Peyer's patch (tissue), 4 donors: ENCODE measurements at regions not wholly inside any gene's neighbourhood (a gene's known extent, or its start where the extent isn't known, plus 50 kb on each side); places are given as distances from the start of the nearest gene placed in this dataset.
"Not testable (repeated sequence)": the region's sequence is repeated elsewhere in the genome, so short reads cannot be mapped to it uniquely, and the experiment has no call there.

Experiments used
- DNase-seq, 3 donors: peaks; one replicate each; pipeline ENCODE4 v3.0.0-alpha.2; 2017 to 2019
- H3K27ac ChIP-seq, 4 donors: fragments of 200-600 bp; sonication (generic); one replicate each; pipeline ENCODE4 v1.5.1; 2016 to 2019
- H3K27me3 ChIP-seq, 2 donors: fragments of 200-600 bp; sonication (generic); one replicate each; pipeline ENCODE4 v1.5.1; 2019
- H3K36me3 ChIP-seq, 3 donors: fragments of 200-600 bp; sonication (generic); one replicate each; pipeline ENCODE4 v1.5.1; 2016 to 2019
- H3K4me1 ChIP-seq, 4 donors: fragments of 200-600 bp; sonication (generic); one replicate each; pipeline ENCODE4 v1.5.1; 2016 to 2019
- H3K4me3 ChIP-seq, 4 donors: fragments of 200-600 bp; sonication (generic); 1 replicate in 3 of 4; 2 replicates in 1 of 4; pipeline ENCODE4 v1.5.1; 2016 to 2019; ENCODE audit warnings: mild to moderate bottlenecking in 1 of 4
- H3K9me3 ChIP-seq, 4 donors: fragments of 200-600 bp; sonication (generic); one replicate each; pipeline ENCODE4 v1.5.1; 2016 to 2019; ENCODE audit warnings: mild to moderate bottlenecking in 1 of 4
- POLR2A ChIP-seq, 2 donors: fragments of 450-650 bp; IDR thresholded peaks; one replicate each; pipeline ENCODE4 v1.5.1; 2017; ENCODE audit warnings: antibody characterized with exemption in 2 of 2, mild to moderate bottlenecking in 2 of 2, moderate library complexity in 2 of 2
- TF ChIP-seq, protein P1 (sequence below), 6 experiments: fragments of 450-650 bp in 4 of 6; fragments of 200-600 bp in 2 of 6; sonication (generic) in 1 of 6; IDR thresholded peaks; one replicate each; pipeline ENCODE4 v1.5.1; 2017 to 2019; ENCODE audit warnings: antibody characterized with exemption in 6 of 6, mild to moderate bottlenecking in 3 of 6, moderate library complexity in 1 of 6

DNA sequence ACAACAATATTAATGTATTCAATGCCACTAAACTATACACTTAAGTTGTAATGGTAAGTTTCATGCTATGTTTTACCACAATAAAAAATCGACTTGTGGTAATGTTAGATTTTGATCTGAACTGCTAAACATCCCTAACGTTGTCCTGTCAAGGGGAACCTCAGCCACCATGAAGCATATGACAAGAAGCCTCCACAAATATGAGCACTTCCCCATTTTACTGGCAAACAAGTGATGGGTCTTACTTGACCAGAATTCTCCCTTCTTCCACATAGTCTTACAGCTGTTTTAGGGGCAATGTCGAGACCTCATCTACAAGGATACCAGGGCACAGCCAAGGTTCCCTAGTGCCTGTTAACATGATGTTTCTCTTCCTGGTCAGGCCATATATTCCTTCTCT, 124.2 kb upstream of the ABI3BP start:
- no peaks in the 10 kb centered on the region for H3K4me1 ChIP-seq

DNA sequence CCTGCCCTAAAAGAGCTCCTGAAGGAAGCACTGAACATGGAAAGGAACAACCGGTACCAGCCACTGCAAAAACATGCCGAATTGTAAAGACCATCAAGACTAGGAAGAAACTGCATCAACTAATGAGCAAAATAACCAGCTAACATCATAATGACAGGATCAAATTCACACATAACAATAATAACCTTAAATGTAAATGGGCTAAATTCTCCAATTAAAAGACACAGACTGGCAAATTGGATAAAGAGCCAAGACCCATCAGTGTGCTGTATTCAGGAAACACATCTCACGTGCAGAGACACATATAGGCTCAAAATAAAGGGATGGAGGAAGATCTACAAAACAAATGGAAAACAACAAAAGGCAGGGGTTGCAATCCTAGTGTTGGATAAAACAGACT, 117.1 kb upstream of the ABI3BP start:
- not testable (repeated sequence) for H3K27ac ChIP-seq, H3K9me3 ChIP-seq, H3K4me3 ChIP-seq, H3K4me1 ChIP-seq, H3K36me3 ChIP-seq, DNase-seq, H3K27me3 ChIP-seq

More for the DNA sequence above, 124.2 kb upstream of the ABI3BP start:
- DNase-seq: no peak
- no peak for TF ChIP-seq POLR2A (IDR thresholded peaks at IDR 0.05)
- TF ChIP-seq, protein P1, sequence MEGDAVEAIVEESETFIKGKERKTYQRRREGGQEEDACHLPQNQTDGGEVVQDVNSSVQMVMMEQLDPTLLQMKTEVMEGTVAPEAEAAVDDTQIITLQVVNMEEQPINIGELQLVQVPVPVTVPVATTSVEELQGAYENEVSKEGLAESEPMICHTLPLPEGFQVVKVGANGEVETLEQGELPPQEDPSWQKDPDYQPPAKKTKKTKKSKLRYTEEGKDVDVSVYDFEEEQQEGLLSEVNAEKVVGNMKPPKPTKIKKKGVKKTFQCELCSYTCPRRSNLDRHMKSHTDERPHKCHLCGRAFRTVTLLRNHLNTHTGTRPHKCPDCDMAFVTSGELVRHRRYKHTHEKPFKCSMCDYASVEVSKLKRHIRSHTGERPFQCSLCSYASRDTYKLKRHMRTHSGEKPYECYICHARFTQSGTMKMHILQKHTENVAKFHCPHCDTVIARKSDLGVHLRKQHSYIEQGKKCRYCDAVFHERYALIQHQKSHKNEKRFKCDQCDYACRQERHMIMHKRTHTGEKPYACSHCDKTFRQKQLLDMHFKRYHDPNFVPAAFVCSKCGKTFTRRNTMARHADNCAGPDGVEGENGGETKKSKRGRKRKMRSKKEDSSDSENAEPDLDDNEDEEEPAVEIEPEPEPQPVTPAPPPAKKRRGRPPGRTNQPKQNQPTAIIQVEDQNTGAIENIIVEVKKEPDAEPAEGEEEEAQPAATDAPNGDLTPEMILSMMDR (IDR thresholded peaks at IDR 0.05): no peak
- Histone ChIP-seq H3K27ac (no peak overlapping the region), H3K4me3 (no peak overlapping the region), H3K9me3 (no peaks in the 10 kb centered on the region), H3K36me3 (no peaks in the 10 kb centered on the region), H3K27me3 (no peaks in the 10 kb centered on the region)

DNA sequence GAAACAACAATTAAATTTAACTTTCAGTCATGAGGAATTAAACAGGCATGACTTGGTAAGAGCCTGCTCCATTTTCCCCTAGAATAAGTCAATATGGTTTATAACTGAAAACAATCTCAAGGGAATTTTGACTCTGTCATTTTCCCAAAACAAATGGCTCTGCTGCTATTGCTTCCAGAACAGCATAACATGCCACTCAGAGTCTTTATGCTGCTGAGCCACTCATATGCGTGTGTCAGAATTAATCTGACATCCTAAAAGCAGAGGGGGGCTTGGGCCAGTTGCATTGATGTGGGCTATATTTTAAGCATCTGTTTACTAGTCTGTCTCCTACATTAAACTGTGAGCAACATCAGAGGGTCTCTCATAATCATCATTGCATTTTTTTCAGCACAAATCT, 111.1 kb upstream of the ABI3BP start:
- no peak for DNase-seq

DNA sequence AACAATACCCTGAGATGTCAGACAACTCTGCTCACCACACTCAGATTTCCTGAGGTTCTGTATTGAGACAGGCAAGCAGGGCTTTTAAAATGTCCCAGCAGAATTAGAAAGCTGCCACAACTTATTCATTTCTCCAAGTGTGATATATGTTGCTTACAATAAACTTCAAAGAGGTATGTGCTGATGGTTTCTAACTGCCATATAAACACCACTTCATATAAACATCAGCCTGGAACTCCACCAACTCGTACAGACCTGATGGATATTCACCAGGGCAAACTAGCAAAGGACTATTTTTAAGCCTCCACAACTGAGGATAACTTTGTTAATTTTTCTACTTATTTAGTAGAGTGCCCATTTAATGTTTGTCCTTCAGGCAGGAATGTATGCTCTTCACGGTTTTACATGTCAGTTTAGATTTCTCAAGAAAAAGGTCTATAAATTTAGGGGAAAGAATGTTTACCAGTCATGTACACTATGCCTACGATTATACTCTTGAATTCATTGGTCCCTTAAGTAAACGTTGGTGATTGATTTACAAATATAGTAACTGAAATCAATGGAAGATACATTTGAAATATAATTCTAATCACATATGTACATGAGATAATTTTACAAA, 109.6 kb upstream of the ABI3BP start:
- Histone ChIP-seq H3K27me3 (no peaks in the 10 kb centered on the region), H3K27ac (no peak overlapping the region), H3K4me3 (no peak overlapping the region), H3K4me1 (no peaks in the 10 kb centered on the region), H3K9me3 (no peaks in the 10 kb centered on the region), H3K36me3 (no peaks in the 10 kb centered on the region)
- TF ChIP-seq, protein P1 (IDR thresholded peaks at IDR 0.05): no peak
- no peak for TF ChIP-seq POLR2A (IDR thresholded peaks at IDR 0.05)
- no peak for DNase-seq

More for the DNA sequence above, 111.1 kb upstream of the ABI3BP start:
- H3K27me3 ChIP-seq: no peaks in the 10 kb centered on the region
- no peak overlapping the region for H3K4me3 ChIP-seq
- H3K27ac ChIP-seq: no peak overlapping the region
- no peaks in the 10 kb centered on the region for H3K9me3 ChIP-seq
- no peaks in the 10 kb centered on the region for H3K4me1 ChIP-seq
- TF ChIP-seq POLR2A (IDR thresholded peaks at IDR 0.05): no peak
- TF ChIP-seq, protein P1 (IDR thresholded peaks at IDR 0.05): no peak
- H3K36me3 ChIP-seq: no peaks in the 10 kb centered on the region

DNA sequence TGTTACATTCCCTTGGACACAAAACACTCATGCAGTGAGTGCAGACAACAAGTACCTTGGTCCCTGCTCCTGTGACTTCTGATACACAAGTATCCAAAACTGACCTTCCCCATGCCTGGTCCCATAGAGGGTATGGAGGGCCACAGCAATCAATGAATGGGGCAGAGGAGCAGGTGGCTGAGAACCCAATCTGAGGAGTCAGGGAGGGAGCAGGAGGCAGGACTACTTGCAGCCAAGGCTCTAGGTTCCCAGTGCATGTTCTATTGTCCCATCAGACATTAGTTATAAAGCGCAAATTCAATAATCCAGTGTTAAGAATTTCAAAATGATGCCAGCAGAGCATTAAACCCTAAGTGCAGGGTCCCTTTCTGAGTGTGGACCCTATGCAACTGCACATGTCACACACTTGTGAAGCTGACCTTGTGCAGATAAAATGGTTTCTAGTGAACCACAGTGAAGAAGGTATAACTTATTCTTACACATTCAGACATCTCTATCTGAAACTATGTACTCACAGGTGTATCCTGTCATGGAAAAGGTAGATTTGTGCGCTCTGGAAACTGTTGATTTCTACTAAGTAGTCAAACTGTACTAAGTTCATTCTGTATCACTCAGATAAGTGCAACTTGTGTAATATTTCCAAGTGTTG, 107.3 kb upstream of the ABI3BP start:
- TF ChIP-seq, protein P1 (IDR thresholded peaks at IDR 0.05): no peak
- DNase-seq: no peak
- no peaks in the 10 kb centered on the region for H3K27me3 ChIP-seq
- H3K9me3 ChIP-seq: no peaks in the 10 kb centered on the region
- H3K27ac ChIP-seq: no peak overlapping the region
- H3K4me1 ChIP-seq: no peaks in the 10 kb centered on the region
- H3K4me3 ChIP-seq: no peak overlapping the region
- no peaks in the 10 kb centered on the region for H3K36me3 ChIP-seq

DNA sequence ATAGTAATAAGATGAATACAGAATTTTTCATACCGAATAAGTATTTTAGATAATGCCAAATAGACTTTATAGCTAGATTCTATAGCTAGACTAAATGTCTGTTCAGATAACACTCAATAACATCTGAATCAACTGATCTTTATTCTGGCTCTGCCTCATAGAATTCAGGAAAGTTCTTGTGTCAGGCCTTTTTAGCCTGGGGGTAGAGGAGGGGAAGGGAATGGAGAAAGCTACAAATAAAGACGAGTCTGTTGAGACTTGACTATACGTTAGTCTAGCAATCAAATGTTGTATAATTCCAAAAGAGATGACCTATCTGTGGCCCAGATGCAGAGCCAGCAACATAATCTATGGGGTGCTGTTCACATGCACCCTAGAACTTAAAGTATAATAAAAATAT, 106.6 kb upstream of the ABI3BP start:
- H3K9me3 ChIP-seq: no peaks in the 10 kb centered on the region
- TF ChIP-seq POLR2A (IDR thresholded peaks at IDR 0.05): no peak
- TF ChIP-seq, protein P1 (IDR thresholded peaks at IDR 0.05): no peak
- no peaks in the 10 kb centered on the region for H3K27me3 ChIP-seq
- H3K36me3 ChIP-seq: no peaks in the 10 kb centered on the region
- no peaks in the 10 kb centered on the region for H3K4me1 ChIP-seq
- DNase-seq: no peak
- H3K27ac ChIP-seq: no peak overlapping the region
- no peak overlapping the region for H3K4me3 ChIP-seq
